ENCODE measurements at regions not wholly inside any gene's neighbourhood (a gene's known extent, or its start where the extent isn't known, plus 50 kb on each side); places are given as distances from the start of the nearest gene placed in this dataset.
"Not testable (repeated sequence)": the region's sequence is repeated elsewhere in the genome, so short reads cannot be mapped to it uniquely, and the experiment has no call there.

DNA sequence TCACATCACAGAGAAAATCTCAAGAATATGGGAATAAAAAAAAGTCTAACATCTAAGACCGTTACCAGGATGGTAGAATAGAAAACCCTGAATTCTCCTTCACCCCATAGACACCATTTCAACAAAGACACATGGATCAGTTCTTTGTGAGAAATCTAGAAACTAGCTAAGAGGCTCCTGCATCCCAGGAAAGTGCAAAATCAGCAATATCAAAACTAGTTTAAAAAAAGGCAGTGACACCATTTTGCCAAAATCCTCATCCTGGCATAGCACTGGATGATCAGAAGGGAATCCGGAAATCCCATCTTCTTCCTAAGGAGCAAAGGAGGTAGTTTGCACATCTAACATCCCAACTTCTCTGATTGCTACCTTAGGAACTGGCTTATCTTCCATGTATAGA lies 88.9 kb upstream of the MAGEE2 start:
- Mint-ChIP-seq H3K27ac (no peak overlapping the region), H3K36me3 (no peaks in the 10 kb centered on the region), H3K4me1 (no peaks in the 10 kb centered on the region), H3K4me3 (no peak overlapping the region), H3K9me3 (no peaks in the 10 kb centered on the region)
- no peak for ATAC-seq
- DNase-seq (ENCODE audit: low spot score in 2 of 2), result no peak

DNA sequence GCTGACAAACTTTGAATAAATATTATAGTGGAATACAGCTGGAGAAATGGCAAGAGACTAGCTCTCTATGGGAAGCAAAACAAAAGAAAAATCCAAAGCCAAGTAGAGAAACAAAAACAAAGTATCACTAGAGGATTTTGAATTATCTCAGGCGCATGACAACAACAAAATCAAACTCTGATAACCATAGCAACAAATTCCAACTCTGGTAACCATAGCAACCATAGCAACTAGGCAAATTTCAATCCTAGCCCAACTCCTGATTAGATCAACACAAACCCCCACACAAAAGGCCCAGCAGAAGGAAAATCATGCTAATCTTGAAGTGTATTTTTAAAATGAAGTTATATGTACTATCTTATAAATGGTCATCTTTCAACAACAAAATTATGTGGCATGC lies 98.4 kb upstream of the MAGEE2 start:
- Mint-ChIP-seq H3K4me1 (no peaks in the 10 kb centered on the region), H3K9me3 (no peaks in the 10 kb centered on the region), H3K36me3 (no peaks in the 10 kb centered on the region), H3K27ac (no peak overlapping the region), H3K4me3 (no peak overlapping the region)
- DNase-seq (ENCODE audit: low spot score in 2 of 2) (no peak), ATAC-seq (no peak)

DNA sequence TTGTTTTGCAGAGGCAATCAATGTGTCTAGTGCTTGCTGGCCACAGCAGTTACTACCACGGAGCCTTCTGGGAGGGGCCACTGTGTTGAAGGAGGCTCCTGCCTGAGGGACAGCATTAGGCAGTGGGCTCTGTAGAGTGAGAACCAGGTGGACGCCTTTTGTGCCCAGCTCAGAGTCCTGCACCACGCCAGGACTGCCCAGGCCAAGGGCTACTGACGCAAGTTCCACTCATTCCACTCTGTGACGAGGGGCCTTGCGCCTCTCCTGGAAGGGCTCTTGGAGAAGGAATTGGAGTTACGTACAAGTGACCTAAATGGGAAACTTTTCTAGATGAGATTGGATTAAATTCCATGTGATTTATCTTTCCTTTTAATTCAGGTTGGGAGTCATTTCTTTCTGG lies 102.8 kb upstream of the MAGEE2 start:
- Mint-ChIP-seq H3K4me3 (no peak overlapping the region), H3K27ac (no peak overlapping the region), H3K9me3 (no peaks in the 10 kb centered on the region), H3K4me1 (no peaks in the 10 kb centered on the region), H3K36me3 (no peaks in the 10 kb centered on the region)
- ATAC-seq (no peak), DNase-seq (ENCODE audit: low spot score in 2 of 2) (no peak)

DNA sequence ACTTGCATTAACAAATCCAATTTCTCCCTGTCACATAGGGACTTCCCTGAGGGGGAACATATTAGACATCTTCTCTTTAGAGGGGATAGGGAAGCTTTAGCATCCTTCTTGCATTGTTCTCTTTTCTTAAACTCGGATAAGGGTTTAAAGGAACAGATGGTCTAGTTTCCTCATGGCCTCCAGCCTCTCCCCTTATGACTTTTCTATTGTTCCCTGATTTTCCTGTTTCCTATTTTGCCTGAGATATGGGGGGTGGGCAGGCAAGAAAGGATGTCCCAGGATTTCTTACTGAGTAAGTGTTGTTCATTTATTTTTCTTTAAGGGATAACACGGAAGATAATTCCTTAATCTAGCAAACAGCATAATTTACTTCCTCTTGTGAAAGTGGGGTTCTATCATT lies 107.7 kb upstream of the MAGEE2 start:
- Mint-ChIP-seq H3K4me3 (no peak overlapping the region), H3K27ac (no peak overlapping the region), H3K4me1 (no peaks in the 10 kb centered on the region), H3K9me3 (no peaks in the 10 kb centered on the region), H3K36me3 (no peaks in the 10 kb centered on the region)
- no peak for ATAC-seq
- DNase-seq (ENCODE audit: low spot score in 2 of 2), result no peak

DNA sequence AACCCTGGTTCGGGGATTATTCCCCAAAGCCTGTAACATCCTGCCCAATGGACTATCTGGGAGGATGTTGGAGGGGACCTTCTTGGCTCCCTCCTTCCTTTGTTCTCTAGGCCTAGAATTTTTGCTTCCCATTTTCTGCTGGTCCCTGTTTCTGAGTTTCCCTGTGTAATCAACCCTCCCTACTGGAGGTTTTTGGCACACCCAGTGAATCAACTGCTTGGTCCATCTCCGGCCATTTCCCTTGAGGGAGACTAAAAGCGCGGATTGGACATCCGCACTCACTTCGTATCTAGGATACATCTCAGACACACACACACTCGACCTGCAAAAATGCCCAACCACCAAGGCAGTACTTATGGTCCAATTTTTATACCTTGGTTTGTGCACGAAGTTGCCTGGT lies 108.2 kb upstream of the MAGEE2 start:
- H3K9me3 Mint-ChIP-seq, result no peaks in the 10 kb centered on the region
- H3K27ac Mint-ChIP-seq, result no peak overlapping the region
- ATAC-seq (no peak), DNase-seq (ENCODE audit: low spot score in 2 of 2) (no peak)
- H3K4me3 Mint-ChIP-seq, result no peak overlapping the region
- no peaks in the 10 kb centered on the region for H3K36me3 Mint-ChIP-seq
- no peaks in the 10 kb centered on the region for H3K4me1 Mint-ChIP-seq

DNA sequence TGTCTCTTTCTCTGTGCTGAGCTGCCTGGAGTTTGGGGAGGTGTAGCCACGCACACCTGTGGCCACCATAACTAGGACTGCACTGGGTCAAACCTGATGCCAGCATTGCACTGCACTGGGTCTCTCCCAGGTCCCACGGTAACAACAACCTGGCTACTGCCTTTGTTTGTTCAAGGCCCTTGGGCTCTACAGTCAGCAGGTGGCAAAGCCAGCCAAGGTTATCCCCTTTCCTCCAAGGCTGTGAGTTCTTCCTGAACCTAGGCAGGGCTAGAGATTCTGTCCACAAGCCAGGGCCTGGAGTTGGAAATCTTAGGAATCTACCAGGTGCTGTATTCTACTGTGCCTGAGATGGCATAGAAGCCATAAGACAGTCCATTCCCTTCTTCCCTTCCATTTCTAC lies 126.7 kb upstream of the MAGEE2 start:
- H3K9me3 Mint-ChIP-seq, result no peaks in the 10 kb centered on the region
- no peak overlapping the region for H3K4me3 Mint-ChIP-seq
- no peak for DNase-seq (ENCODE audit: low spot score in 2 of 2)
- H3K36me3 Mint-ChIP-seq, result no peaks in the 10 kb centered on the region
- H3K27ac Mint-ChIP-seq, result no peak overlapping the region
- no peaks in the 10 kb centered on the region for H3K4me1 Mint-ChIP-seq
- ATAC-seq, result no peak

DNA sequence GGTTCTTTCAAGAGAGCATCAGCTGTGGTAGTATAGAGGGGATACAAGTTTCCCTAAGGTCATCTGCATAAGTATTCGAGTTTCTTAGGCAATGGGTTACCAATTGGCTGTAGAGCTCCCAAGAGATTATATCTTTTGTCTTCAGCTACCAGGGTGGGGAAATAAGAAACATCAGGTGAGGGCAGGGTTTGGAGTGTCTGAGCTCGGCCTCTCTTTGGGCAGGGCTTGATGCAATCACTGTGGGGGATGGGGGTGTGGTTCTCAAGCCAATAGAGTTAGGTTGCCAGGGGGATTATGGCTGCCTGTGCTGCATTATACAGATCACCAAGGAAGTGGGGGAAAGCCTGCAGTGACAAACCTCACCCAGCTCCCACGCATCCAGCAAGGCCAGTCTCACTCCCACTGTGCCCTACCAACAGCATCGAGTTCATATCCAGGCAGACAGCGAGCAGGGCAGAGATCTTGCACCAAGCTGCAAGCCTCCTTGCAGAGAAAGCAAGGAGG lies 172.1 kb upstream of the MAGEE2 start:
- H3K27ac Mint-ChIP-seq, result no peak overlapping the region
- ATAC-seq, result no peak
- no peaks in the 10 kb centered on the region for H3K4me1 Mint-ChIP-seq
- H3K36me3 Mint-ChIP-seq, result no peaks in the 10 kb centered on the region
- H3K9me3 Mint-ChIP-seq, result no peaks in the 10 kb centered on the region
- DNase-seq (ENCODE audit: low spot score in 2 of 2), result no peak
- H3K4me3 Mint-ChIP-seq, result no peak overlapping the region

DNA sequence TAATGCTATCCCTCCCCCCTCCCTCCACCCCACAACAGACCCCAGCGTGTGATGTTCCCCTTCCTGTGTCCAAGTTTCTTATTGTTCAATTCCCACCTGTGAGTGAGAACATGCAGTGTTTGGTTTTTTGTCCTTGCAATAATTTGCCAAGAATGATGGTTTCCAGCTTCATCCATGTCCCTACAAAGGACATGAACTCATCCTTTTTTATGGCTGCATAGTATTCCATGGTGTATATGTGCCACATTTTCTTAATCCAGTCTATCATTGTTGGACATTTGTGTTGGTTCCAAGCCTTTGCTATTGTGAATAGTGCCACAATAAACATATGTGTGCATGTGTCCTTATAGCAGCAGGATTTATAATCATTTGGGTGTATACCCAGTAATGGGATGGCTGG lies 176.3 kb upstream of the MAGEE2 start:
- not testable (repeated sequence) for H3K4me1 Mint-ChIP-seq; H3K4me3 Mint-ChIP-seq; DNase-seq (ENCODE audit: low spot score in 2 of 2); ATAC-seq; H3K36me3 Mint-ChIP-seq; H3K9me3 Mint-ChIP-seq; H3K27ac Mint-ChIP-seq

DNA sequence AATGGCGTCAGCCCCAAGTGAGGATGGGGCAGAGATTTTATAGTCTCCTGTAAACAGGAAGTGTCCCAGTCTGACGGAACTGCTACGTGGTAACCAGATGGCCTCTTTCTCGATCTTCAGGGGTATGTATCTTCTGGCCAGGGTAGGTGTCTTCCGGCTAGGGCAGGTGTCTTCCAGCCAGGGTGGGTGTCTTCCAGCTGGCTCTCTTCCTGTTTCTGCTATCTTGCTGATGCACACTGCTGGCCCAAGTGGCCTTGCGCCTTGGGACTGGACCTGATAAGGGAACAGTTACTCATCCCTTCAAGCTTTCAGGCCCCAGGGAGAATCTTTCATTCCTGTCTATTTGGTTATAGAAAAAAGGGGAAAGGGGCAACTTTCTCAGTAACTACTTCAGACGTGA lies 178.7 kb upstream of the MAGEE2 start:
- DNase-seq (ENCODE audit: low spot score in 2 of 2) (no peak), ATAC-seq (no peak)
- Mint-ChIP-seq H3K36me3 (no peaks in the 10 kb centered on the region), H3K4me1 (no peaks in the 10 kb centered on the region), H3K4me3 (no peak overlapping the region), H3K27ac (no peak overlapping the region), H3K9me3 (no peaks in the 10 kb centered on the region)

DNA sequence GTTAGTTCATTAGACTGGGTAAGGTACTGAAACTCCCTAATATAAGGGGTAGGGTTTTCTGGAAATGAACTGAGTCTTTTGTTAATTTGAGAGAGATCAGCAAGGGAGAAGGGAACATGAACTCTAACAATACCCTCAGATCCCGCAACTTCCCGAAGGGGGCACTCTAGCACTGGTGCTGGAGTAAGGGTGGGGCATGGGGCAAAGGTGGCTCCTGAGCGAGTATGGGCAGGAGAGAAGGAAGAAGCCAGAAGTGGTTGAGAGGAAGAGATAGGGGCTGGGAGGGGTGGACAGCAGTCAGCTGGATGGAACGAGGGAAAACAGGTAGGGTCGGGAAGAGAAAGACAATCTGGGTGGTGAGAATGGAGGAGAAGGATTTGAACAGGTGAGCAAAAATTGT lies 183.2 kb upstream of the MAGEE2 start:
- Mint-ChIP-seq H3K4me1 (no peaks in the 10 kb centered on the region), H3K4me3 (no peak overlapping the region), H3K27ac (no peak overlapping the region), H3K36me3 (no peaks in the 10 kb centered on the region), H3K9me3 (no peaks in the 10 kb centered on the region)
- no peak for DNase-seq (ENCODE audit: low spot score in 2 of 2)
- no peak for ATAC-seq

DNA sequence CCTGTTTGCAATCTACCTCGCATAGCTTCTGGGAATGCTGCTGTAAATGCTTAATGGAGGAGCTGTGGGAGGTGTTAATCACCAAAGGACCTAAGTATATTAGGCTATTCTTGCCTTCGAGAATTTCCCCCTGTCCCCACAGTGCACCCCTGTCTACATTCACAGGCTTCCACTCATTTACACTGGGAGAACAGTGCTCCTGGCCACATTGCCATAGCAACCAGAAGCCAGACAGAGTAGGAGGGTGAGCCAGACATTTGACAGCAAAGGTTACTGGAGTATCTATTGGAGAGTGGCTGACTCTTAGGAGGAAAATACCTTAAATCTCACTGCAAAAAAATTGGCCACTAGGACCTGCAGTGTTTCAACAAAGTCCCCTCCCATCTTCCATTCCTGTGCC lies 185.9 kb upstream of the PBDC1 start:
- no peak for ATAC-seq
- no peak overlapping the region for H3K27ac Mint-ChIP-seq
- no peak overlapping the region for H3K4me3 Mint-ChIP-seq
- H3K36me3 Mint-ChIP-seq, result no peaks in the 10 kb centered on the region
- H3K4me1 Mint-ChIP-seq, result no peaks in the 10 kb centered on the region
- H3K9me3 Mint-ChIP-seq, result no peaks in the 10 kb centered on the region
- DNase-seq (ENCODE audit: low spot score in 2 of 2), result no peak

DNA sequence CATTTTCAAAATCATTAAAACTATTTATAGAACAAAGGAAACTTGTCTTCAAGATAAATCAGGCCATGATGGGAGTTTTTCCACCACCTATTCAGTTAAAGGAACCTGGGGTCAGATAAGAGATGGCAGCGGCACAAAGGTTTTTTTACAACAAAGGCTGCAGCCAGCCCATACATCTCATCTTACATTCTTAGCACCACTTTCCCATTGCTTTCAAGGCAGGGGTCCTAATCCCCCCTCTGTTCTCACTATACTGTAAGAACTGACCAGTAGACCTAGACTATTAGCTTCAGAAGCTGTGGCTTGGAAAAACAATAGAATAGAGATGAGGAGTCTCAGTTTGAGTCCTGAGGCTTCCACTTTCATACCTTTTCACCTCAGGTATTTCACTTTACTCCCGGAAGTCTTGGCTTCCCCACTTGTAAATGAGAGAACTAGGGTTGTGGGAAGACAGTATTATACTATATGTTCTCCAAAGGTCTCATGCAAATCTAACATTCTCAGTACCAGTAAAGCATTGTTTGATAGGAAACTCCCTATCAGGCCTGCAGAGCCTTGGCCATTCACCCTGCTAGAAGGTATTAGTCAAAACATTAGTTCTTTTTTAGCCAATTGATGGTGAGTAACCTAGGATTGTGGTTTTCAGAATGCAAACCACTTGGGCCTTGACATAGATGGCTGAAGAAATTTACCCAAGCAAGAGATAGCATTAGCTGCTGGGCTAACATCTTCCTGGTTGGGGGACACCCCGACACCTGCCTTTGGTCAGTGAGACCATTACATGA lies 182.9 kb upstream of the PBDC1 start:
- no peak overlapping the region for H3K4me3 Mint-ChIP-seq
- no peak for DNase-seq (ENCODE audit: low spot score in 2 of 2)
- no peak overlapping the region for H3K27ac Mint-ChIP-seq
- peak; percentile 66 for ATAC-seq
- H3K4me1 Mint-ChIP-seq, result no peaks in the 10 kb centered on the region
- no peaks in the 10 kb centered on the region for H3K9me3 Mint-ChIP-seq
- H3K36me3 Mint-ChIP-seq, result no peaks in the 10 kb centered on the region

DNA sequence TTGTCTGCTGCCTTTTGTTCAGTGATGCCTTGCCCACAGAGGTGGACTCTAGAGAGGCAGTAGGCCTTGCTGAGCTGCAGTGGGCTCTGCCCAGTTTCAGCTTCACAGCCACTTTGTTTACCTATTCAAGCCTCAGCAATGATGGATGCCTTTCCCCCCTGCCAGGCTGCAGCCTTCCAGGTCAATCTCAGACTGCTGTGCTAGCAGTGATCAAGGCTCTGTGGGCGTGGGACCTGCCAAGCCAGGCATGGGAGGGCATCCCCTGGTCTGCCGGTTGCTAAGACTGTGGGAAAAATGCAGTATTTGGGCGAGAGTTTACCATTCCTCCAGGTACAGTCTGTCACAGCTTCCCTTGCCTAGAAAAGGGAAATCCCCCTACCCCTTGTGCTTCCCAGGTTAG lies 175.2 kb upstream of the PBDC1 start:
- H3K27ac Mint-ChIP-seq, result no peak overlapping the region
- H3K36me3 Mint-ChIP-seq, result no peaks in the 10 kb centered on the region
- H3K4me3 Mint-ChIP-seq, result no peak overlapping the region
- no peaks in the 10 kb centered on the region for H3K4me1 Mint-ChIP-seq
- no peak for DNase-seq (ENCODE audit: low spot score in 2 of 2)
- ATAC-seq, result no peak
- H3K9me3 Mint-ChIP-seq, result no peaks in the 10 kb centered on the region

DNA sequence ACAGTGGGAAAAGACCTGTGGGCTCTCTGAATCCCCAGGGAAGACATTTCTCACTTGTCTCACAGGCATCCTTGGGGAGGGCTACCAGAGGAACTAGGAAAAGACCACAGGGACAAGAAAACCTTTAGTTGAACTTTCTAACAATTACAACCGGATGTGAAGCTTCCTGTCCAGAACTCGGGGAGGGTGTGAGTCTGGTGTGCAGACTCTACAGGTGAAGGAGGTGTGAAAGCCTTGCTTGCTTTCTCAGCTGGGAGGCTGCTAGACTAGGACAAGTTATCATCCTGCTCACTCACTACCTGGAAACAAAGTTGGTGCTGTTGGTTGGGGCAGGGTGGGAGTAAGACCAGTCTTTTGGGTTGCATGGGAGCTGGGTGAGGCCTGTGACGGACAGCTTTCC lies 158.5 kb upstream of the PBDC1 start:
- H3K4me1 Mint-ChIP-seq, result peaks cover 6% of the 10 kb centered on the region
- no peak overlapping the region for H3K27ac Mint-ChIP-seq
- H3K4me3 Mint-ChIP-seq, result no peak overlapping the region
- H3K36me3 Mint-ChIP-seq, result no peaks in the 10 kb centered on the region
- ATAC-seq, result no peak
- H3K9me3 Mint-ChIP-seq, result no peaks in the 10 kb centered on the region
- no peak for DNase-seq (ENCODE audit: low spot score in 2 of 2)

DNA sequence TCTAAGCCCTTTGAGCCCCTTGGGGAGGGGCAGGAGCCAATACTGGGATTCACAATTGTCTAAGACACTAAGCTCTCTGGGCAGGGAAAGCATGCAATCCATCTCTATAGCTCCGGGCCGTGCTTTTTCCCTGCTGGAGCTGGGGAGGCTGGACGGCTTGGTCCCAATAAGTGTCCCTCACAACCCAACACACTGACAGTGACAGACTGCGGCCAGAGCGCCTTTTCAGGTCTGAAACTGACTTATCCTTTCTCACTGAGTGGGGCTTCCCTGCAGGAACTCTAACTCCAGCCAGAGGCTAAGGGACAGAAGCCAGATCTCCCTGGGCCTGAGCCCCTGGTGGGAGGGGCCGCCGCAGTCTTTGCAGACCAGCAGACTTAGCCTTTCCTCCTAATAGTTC lies 146.6 kb upstream of the PBDC1 start:
- H3K4me1 Mint-ChIP-seq, result no peaks in the 10 kb centered on the region
- no peaks in the 10 kb centered on the region for H3K9me3 Mint-ChIP-seq
- H3K4me3 Mint-ChIP-seq, result no peak overlapping the region
- ATAC-seq (no peak), DNase-seq (ENCODE audit: low spot score in 2 of 2) (no peak)
- H3K36me3 Mint-ChIP-seq, result no peaks in the 10 kb centered on the region
- H3K27ac Mint-ChIP-seq, result no peak overlapping the region

DNA sequence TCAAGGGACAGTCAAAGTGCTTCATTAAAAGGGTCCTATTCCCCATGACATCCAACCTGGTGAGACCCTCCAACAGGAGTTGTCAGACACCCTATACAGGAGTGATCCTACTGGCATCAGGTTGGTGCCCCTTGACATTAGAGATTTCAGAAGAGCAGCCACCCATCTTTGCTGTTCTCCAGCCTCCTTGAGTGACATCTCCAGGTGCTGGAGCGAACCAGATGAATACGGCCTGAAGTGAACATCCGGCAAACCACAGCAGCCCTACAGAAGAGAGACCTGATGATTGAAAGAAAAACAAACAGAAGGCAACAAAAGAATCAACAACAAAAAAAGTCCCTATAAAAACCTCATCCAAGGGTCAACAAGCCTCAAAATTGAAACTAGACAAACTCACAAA lies 146.1 kb upstream of the PBDC1 start:
- DNase-seq (ENCODE audit: low spot score in 2 of 2) (no peak), ATAC-seq (no peak)
- H3K9me3 Mint-ChIP-seq, result no peaks in the 10 kb centered on the region
- H3K4me1 Mint-ChIP-seq, result no peaks in the 10 kb centered on the region
- H3K27ac Mint-ChIP-seq, result no peak overlapping the region
- no peaks in the 10 kb centered on the region for H3K36me3 Mint-ChIP-seq
- no peak overlapping the region for H3K4me3 Mint-ChIP-seq

DNA sequence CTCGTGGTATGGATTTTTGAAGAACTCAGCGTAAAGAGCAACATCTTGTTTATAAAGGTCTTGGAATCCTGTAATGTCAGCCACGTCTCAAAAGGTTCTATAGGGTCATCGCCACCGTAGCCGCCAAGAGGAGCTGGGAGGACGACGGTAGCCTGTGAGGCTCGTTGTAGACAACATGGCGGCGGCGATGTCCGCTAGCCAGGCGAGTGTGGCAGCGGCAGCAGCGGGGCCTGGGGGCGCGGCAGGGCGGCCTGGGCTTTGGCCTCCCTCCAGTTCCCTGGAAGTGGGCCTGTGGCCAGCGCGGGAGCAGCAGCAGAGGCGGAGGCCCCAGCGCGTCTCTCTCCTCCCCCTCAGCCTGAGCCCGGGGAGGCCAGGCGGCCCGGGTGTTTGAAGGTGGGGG lies 143.5 kb upstream of the PBDC1 start:
- DNase-seq (ENCODE audit: low spot score in 2 of 2) (no peak), ATAC-seq (no peak)
- Mint-ChIP-seq H3K9me3 (no peaks in the 10 kb centered on the region), H3K4me3 (no peak overlapping the region), H3K36me3 (no peaks in the 10 kb centered on the region), H3K27ac (no peak overlapping the region), H3K4me1 (no peaks in the 10 kb centered on the region)

Measured in stimulated activated effector memory CD8-positive, alpha-beta T cell treated with anti-CD3 and anti-CD28 coated beads, Interleukin-12 subunit alpha, Interleukin-12 subunit beta, amount 100 ng/mL, for 72 hours (primary cell).